G401 (cell line): ENCODE measurements at regions not wholly inside any gene's neighbourhood (a gene's known extent, or its start where the extent isn't known, plus 50 kb on each side); places are given as distances from the start of the nearest gene placed in this dataset.
A peak's percentile ranks its signal among the peaks of the same experiment; 100 is the strongest.
"Not testable (repeated sequence)": the region's sequence is repeated elsewhere in the genome, so short reads cannot be mapped to it uniquely, and the experiment has no call there.

Experiments
- DNase-seq: peaks from one replicate; pipeline ENCODE4 v3.0.0-alpha.2; 2015; ENCODE audit warnings: low spot score
- in situ Hi-C: cut with HindIII; loops from 2 replicates; pipeline ENCODE4 v1.10.0; 2016; ENCODE audit warnings: low sequenced_read_pairs, mixed read lengths

GRCh38 chr11:106152013-106152412 lies 74.6 kb downstream of the AASDHPPT start:
- in situ Hi-C loops = no loop called here
- DNase-seq = no peak

GRCh38 chr11:106152824-106153223 lies 75.4 kb downstream of the AASDHPPT start:
- in situ Hi-C loops = no loop called here
- no peak for DNase-seq

GRCh38 chr11:106156290-106156937 lies 79.0 kb downstream of the AASDHPPT start:
- peak; percentile 51 for DNase-seq
- in situ Hi-C loops = no loop called here

GRCh38 chr11:106158406-106158805 lies 80.9 kb downstream of the AASDHPPT start:
- DNase-seq = no peak
- in situ Hi-C loops = no loop called here

- in situ Hi-C loops = no loop called here
- DNase-seq = no peak
Measured at GRCh38 chr11:106159836-106160235, 82.4 kb downstream of the AASDHPPT start.

- in situ Hi-C loops = no loop called here
- DNase-seq = no peak
Measured at GRCh38 chr11:106160494-106160893, 83.0 kb downstream of the AASDHPPT start.

- in situ Hi-C loops = no loop called here
- no peak for DNase-seq
Measured at GRCh38 chr11:106161775-106162634, 84.5 kb downstream of the AASDHPPT start.

GRCh38 chr11:106167085-106167484 lies 89.6 kb downstream of the AASDHPPT start:
- in situ Hi-C loops = no loop called here
- DNase-seq = no peak

- in situ Hi-C loops = no loop called here
- DNase-seq = no peak
Measured at GRCh38 chr11:106172386-106172991, 95.0 kb downstream of the AASDHPPT start.

- in situ Hi-C loops = no loop called here
- no peak for DNase-seq
Measured at GRCh38 chr11:106173291-106173690, 95.8 kb downstream of the AASDHPPT start.

- in situ Hi-C loops, DNase-seq: not testable (repeated sequence)
Measured at GRCh38 chr11:106174003-106174402, 96.5 kb downstream of the AASDHPPT start.

- no peak for DNase-seq
- in situ Hi-C loops = no loop called here
Measured at GRCh38 chr11:106176817-106177216, 99.4 kb downstream of the AASDHPPT start.

- DNase-seq = no peak
- in situ Hi-C loops = no loop called here
Measured at GRCh38 chr11:106177311-106177710, 99.8 kb downstream of the AASDHPPT start.

- in situ Hi-C loops = no loop called here
- DNase-seq = no peak
Measured at GRCh38 chr11:106178361-106178760, 100.9 kb downstream of the AASDHPPT start.

GRCh38 chr11:106179048-106179447 lies 101.6 kb downstream of the AASDHPPT start:
- in situ Hi-C loops = no loop called here
- DNase-seq = no peak

GRCh38 chr11:106186630-106187029 lies 109.2 kb downstream of the AASDHPPT start:
- in situ Hi-C loops = no loop called here

GRCh38 chr11:106187860-106188456 lies 110.5 kb downstream of the AASDHPPT start:
- in situ Hi-C loops = no loop called here
- DNase-seq = no peak

More at GRCh38 chr11:106186630-106187029, 109.2 kb downstream of the AASDHPPT start:
- no peak for DNase-seq

GRCh38 chr11:106193956-106194355 lies 116.5 kb downstream of the AASDHPPT start:
- no peak for DNase-seq
- in situ Hi-C loops = no loop called here

GRCh38 chr11:106197438-106197837 lies 120.0 kb downstream of the AASDHPPT start:
- in situ Hi-C loops = no loop called here
- DNase-seq = no peak
